CD4-positive, alpha-beta T cell treated with Interleukin-6 at 100 ng/mL for 8 hours (primary cell): ENCODE measurements at regions not wholly inside any gene's neighbourhood (a gene's known extent, or its start where the extent isn't known, plus 50 kb on each side); places are given as distances from the start of the nearest gene placed in this dataset.

Source experiments
- DNase-seq: peaks from one replicate; pipeline ENCODE4 v3.0.0-alpha.2; 2020; ENCODE audit warnings: mixed read lengths, low spot score

GRCh38 chr5:129821477-129822131 lies 73.7 kb downstream of the MINAR2 start:
- no peak for DNase-seq

GRCh38 chr5:129830288-129830687 lies 74.0 kb upstream of the CHSY3 start:
- no peak for DNase-seq

GRCh38 chr5:129836321-129836720 lies 67.9 kb upstream of the CHSY3 start:
- no peak for DNase-seq

GRCh38 chr5:129844764-129845163 lies 59.5 kb upstream of the CHSY3 start:
- no peak for DNase-seq

- peak; percentile 46 for DNase-seq
Observed at GRCh38 chr5:129852747-129853352, 51.4 kb upstream of the CHSY3 start.

GRCh38 chr5:129853588-129853987 lies 50.7 kb upstream of the CHSY3 start:
- no peak for DNase-seq
